ENCODE measurements at regions not wholly inside any gene's neighbourhood (a gene's known extent, or its start where the extent isn't known, plus 50 kb on each side); places are given as distances from the start of the nearest gene placed in this dataset.
A peak's percentile ranks its signal among the peaks of the same experiment; 100 is the strongest.

DNA sequence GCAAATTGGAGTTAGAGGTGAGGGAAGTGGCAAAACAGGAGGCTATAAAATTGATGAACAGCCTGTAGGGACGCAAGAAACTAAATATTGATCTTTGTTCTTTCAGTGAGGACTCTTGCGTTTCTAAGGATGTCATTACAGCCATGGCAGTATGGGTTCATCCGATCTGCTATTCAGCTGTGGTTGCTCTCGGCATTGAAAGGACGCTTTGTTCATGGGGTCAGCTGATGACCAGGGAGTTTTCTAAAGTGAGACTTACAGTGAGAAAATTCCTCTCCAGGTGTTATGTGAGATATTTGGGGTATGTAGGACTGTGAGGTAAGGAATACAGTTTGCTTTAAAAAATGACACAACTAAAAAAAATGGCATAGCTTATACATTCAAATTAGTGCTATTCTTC lies 52.7 kb upstream of the PELI1 start:
- H3K27ac ChIP-seq, result no peak overlapping the region
- peaks cover 0 to 17% (median 2%) of the 10 kb centered on the region in 4 donors for H3K4me1 ChIP-seq
- H3K27me3 ChIP-seq, result no peaks in the 10 kb centered on the region
- in situ Hi-C loops (cut with MboI; ENCODE audit: low pct_ligation_motif_present in 1 of 4, low pct_unique_long_range_greater_than_20kb in 1 of 4, low sequenced_read_pairs in 3 of 4), result no loop called here
- no peaks in the 10 kb centered on the region for H3K36me3 ChIP-seq
- no peaks in the 10 kb centered on the region for H3K9me3 ChIP-seq
- WGBS, 2 donors (ENCODE audit: low coverage in 1 of 2), result 62 to 68% methylated on average over 5 of the region's 5 CpGs
- TF ChIP-seq POLR2A (IDR thresholded peaks at IDR 0.05) (no peak), EP300 (IDR thresholded peaks at IDR 0.05; ENCODE audit: low read depth) (no peak), POLR2AphosphoS5 (IDR thresholded peaks at IDR 0.05) (no peak)
- TF ChIP-seq, protein P1, sequence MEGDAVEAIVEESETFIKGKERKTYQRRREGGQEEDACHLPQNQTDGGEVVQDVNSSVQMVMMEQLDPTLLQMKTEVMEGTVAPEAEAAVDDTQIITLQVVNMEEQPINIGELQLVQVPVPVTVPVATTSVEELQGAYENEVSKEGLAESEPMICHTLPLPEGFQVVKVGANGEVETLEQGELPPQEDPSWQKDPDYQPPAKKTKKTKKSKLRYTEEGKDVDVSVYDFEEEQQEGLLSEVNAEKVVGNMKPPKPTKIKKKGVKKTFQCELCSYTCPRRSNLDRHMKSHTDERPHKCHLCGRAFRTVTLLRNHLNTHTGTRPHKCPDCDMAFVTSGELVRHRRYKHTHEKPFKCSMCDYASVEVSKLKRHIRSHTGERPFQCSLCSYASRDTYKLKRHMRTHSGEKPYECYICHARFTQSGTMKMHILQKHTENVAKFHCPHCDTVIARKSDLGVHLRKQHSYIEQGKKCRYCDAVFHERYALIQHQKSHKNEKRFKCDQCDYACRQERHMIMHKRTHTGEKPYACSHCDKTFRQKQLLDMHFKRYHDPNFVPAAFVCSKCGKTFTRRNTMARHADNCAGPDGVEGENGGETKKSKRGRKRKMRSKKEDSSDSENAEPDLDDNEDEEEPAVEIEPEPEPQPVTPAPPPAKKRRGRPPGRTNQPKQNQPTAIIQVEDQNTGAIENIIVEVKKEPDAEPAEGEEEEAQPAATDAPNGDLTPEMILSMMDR (IDR thresholded peaks at IDR 0.05), result no peak
- no peak for DNase-seq
- intact Hi-C loops (cut with DNase I; ENCODE audit: low total_unique reads), result no loop called here
- H3K4me3 ChIP-seq, result no peak overlapping the region

DNA sequence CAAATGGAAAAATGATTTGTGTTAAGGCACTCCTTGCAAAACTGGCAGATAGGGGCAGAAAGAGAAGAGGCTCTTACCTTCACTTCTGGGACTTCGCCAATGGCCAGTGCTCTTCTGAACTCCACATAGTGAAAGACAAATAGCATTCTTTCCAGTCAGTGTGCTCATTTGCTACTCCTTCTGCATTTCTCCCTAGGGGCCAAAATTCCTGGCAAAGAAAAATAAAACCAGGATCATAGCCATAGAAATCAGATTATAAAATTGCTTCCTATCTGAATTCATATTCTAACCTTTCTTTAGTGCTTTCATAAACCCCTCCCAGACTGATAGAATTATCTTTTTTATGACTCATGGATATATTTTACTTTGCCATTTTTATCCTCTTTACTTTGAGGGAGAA lies 56.9 kb upstream of the PELI1 start:
- in situ Hi-C loops (cut with MboI; ENCODE audit: low pct_ligation_motif_present in 1 of 4, low pct_unique_long_range_greater_than_20kb in 1 of 4, low sequenced_read_pairs in 3 of 4), result no loop called here
- Histone ChIP-seq H3K27me3 (no peaks in the 10 kb centered on the region), H3K9me3 (no peaks in the 10 kb centered on the region), H3K36me3 (no peaks in the 10 kb centered on the region), H3K4me1 (peaks cover 21 to 47% (median 26%) of the 10 kb centered on the region in 4 donors), H3K27ac (peak overlapping the region; percentile 83 to 92 (median 84)), H3K4me3 (no peak overlapping the region)
- no peak for TF ChIP-seq EP300 (IDR thresholded peaks at IDR 0.05; ENCODE audit: low read depth)
- TF ChIP-seq POLR2AphosphoS5 (IDR thresholded peaks at IDR 0.05), result no peak
- TF ChIP-seq, protein P1 (IDR thresholded peaks at IDR 0.05), result no peak
- TF ChIP-seq POLR2A (IDR thresholded peaks at IDR 0.05), result no peak
- WGBS, 2 donors (ENCODE audit: low coverage in 1 of 2), result 84 to 89% methylated on average over 1 of the region's 1 CpG
- intact Hi-C loops (cut with DNase I; ENCODE audit: low total_unique reads), result no loop called here
- DNase-seq, result no peak

DNA sequence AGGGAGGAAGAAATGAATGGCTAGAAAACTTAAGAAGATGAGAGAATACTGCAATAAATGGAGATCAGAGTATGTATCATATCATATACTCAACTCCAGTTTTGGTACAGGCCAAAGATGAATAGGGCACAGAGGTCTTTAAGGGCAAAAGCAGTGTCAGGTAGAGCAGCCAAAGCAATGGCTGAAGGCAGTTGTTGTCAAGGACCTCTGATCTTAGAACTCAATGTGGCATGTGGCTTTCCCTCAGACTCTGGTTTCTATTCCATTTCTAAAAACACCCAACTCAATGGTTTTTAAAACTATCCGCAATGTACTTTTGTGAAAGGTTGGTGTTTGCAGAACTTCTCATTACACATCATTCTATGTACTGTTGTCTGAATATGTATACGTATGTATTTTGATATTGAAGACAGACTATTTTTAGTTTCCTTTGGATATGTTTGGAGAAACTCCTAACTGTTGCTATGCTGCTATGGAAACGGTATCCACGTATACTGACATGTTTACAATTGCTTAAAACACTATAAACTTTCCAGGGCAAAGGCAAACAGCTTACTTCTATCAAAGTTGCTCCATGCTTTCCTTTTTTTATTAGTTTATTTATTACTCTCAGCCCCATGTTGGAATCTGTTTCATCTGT lies 58.1 kb upstream of the PELI1 start:
- peaks cover 21 to 47% (median 26%) of the 10 kb centered on the region in 4 donors for H3K4me1 ChIP-seq
- intact Hi-C loops (cut with DNase I; ENCODE audit: low total_unique reads) (no loop called here), in situ Hi-C loops (cut with MboI; ENCODE audit: low pct_ligation_motif_present in 1 of 4, low pct_unique_long_range_greater_than_20kb in 1 of 4, low sequenced_read_pairs in 3 of 4) (no loop called here)
- no peaks in the 10 kb centered on the region for H3K27me3 ChIP-seq
- H3K27ac ChIP-seq, result peak overlapping the region; percentile 83 to 92 (median 84)
- no peaks in the 10 kb centered on the region for H3K36me3 ChIP-seq
- no peak for DNase-seq
- H3K4me3 ChIP-seq, result no peak overlapping the region
- H3K9me3 ChIP-seq, result no peaks in the 10 kb centered on the region
- WGBS, 2 donors (ENCODE audit: low coverage in 1 of 2), result 28 to 31% methylated on average over 4 of the region's 4 CpGs
- TF ChIP-seq POLR2A (IDR thresholded peaks at IDR 0.05) (no peak), EP300 (IDR thresholded peaks at IDR 0.05; ENCODE audit: low read depth) (peak; percentile 89), POLR2AphosphoS5 (IDR thresholded peaks at IDR 0.05) (peak; percentile 57 to 87 (median 87))

DNA sequence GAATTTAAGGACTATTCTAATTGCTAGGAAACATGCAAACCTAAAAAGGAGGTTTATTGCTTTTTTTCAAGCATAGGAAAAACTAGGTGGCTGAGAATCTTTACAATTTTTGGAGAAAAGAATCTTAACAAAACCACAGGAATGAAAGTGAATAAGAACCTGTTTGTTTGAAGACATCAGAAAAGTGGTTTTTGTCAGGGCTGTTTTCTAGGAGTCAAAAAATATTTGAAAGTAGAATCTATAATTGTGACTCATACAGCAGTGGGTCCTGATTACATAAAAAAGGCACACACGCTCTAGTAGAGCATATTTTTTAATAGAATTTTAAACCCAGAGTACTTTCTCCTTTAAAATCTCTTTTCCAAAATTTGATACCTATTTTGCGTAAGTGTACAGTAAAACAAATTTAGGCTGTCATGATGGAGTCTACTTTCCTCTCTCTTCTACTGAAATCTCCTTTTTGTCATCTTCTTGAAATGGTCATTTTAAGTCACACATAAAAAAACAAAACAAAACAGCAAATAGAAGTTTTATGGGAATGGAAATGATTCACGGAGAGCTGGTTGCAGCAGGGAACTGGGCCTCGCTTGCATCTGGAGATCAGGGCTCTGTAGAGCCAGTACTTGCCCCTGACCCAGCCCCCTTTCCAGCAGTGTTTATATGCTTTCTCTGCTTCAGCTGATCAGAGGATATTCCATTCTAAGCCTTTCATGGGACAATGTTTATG lies 59.1 kb upstream of the PELI1 start:
- H3K4me3 ChIP-seq, result peak overlapping the region in 1 of 4 donors; percentile 22

More for the DNA sequence above, 59.1 kb upstream of the PELI1 start:
- no peak for DNase-seq
- Histone ChIP-seq H3K27ac (peak overlapping the region; percentile 83 to 92 (median 84)), H3K36me3 (no peaks in the 10 kb centered on the region), H3K27me3 (no peaks in the 10 kb centered on the region), H3K4me1 (peaks cover 21 to 47% (median 26%) of the 10 kb centered on the region in 4 donors), H3K9me3 (no peaks in the 10 kb centered on the region)
- intact Hi-C loops (cut with DNase I; ENCODE audit: low total_unique reads), result no loop called here
- in situ Hi-C loops (cut with MboI; ENCODE audit: low pct_ligation_motif_present in 1 of 4, low pct_unique_long_range_greater_than_20kb in 1 of 4, low sequenced_read_pairs in 3 of 4), result no loop called here
- peak in 1 of 3 donors; percentile 18 for TF ChIP-seq POLR2AphosphoS5 (IDR thresholded peaks at IDR 0.05)
- TF ChIP-seq POLR2A (IDR thresholded peaks at IDR 0.05), result no peak
- WGBS, 2 donors (ENCODE audit: low coverage in 1 of 2), result 46 to 56% methylated on average over 4 of the region's 4 CpGs
